HEK293 (cell line): ENCODE measurements at regions not wholly inside any gene's neighbourhood (a gene's known extent, or its start where the extent isn't known, plus 50 kb on each side); places are given as distances from the start of the nearest gene placed in this dataset.

Experiments
- CTCF ChIA-PET: fragments of 350-600 bp; formaldehyde crosslinking; extraction: SDS; loops from one replicate; lab custom pipeline; 2021; ENCODE audit warnings: antibody characterized with exemption; lab: Yijun Ruan, JAX
- POLR2A ChIA-PET: fragments of 300-600 bp; formaldehyde crosslinking; extraction: SDS; loops from one replicate; lab custom pipeline; 2020; ENCODE audit warnings: antibody characterized with exemption, inconsistent platforms; lab: Yijun Ruan, JAX
- H3K27ac ChIP-seq: fragments of 200-500 bp; sonication (Bioruptor generic); 2 replicates; pipeline ENCODE4 v1.5.1; 2014; ENCODE audit warnings: low read depth, low read length, control low read depth, inconsistent platforms; ENCODE audit errors: extremely low read depth
- H3K36me3 ChIP-seq, 2 experiments: fragments of 200-500 bp in 1 of 2; sonication (Bioruptor generic) in 1 of 2; 1 replicate in 1 of 2; 2 replicates in 1 of 2; pipeline ENCODE4 v1.5.1; 2014 to 2017; ENCODE audit warnings: inconsistent platforms in 2 of 2, low read length in 2 of 2; ENCODE audit not compliant: control insufficient read depth in 2 of 2, insufficient read depth in 1 of 2
- H3K4me1 ChIP-seq: fragments of 200-500 bp; sonication (Bioruptor generic); 2 replicates; pipeline ENCODE4 v1.5.1; 2014; ENCODE audit warnings: mild to moderate bottlenecking, low read length, inconsistent platforms; ENCODE audit not compliant: control insufficient read depth, insufficient read depth
- H3K4me3 ChIP-seq: 2 replicates; pipeline ENCODE4 v1.5.1; 2011; ENCODE audit warnings: low read depth, mild to moderate bottlenecking, control low read depth, low read length, moderate library complexity
- H3K9me3 ChIP-seq: fragments of 200-500 bp; sonication (Bioruptor generic); 2 replicates; pipeline ENCODE4 v1.5.1; 2014; ENCODE audit warnings: low read depth, low read length, inconsistent platforms; ENCODE audit not compliant: control insufficient read depth, insufficient read depth
- BCL11B ChIP-seq: fragments of 450-650 bp; formaldehyde crosslinking; IDR thresholded peaks from 2 replicates; pipeline ENCODE4 v1.5.1; 2016; ENCODE audit warnings: low read depth, missing biosample characterization, missing genetic modification characterization
- GFI1B ChIP-seq: fragments of 450-650 bp; formaldehyde crosslinking; IDR thresholded peaks from 2 replicates; pipeline ENCODE4 v1.5.1; 2016; ENCODE audit warnings: missing biosample characterization, missing genetic modification characterization
- GLI2 ChIP-seq: fragments of 450-650 bp; formaldehyde crosslinking; IDR thresholded peaks from 2 replicates; pipeline ENCODE4; 2017; ENCODE audit warnings: missing biosample characterization, missing genetic modification characterization, low read depth, borderline replicate concordance
- GLI4 ChIP-seq: fragments of 450-650 bp; formaldehyde crosslinking; IDR thresholded peaks from 2 replicates; pipeline ENCODE4 v1.5.1; 2016; ENCODE audit warnings: missing biosample characterization, missing genetic modification characterization
- GLIS1 ChIP-seq: fragments of 450-650 bp; formaldehyde crosslinking; IDR thresholded peaks from 2 replicates; pipeline ENCODE4 v1.5.1; 2016; ENCODE audit warnings: missing biosample characterization, missing genetic modification characterization
- HOXA7 ChIP-seq: sonication (generic); formaldehyde crosslinking; IDR thresholded peaks from 2 replicates; pipeline ENCODE4 v1.8.1; 2022; ENCODE audit warnings: missing genetic modification reagents, borderline replicate concordance
- RBAK ChIP-seq: fragments of 450-650 bp; formaldehyde crosslinking; IDR thresholded peaks from 2 replicates; pipeline ENCODE4 v1.5.1; 2016; ENCODE audit warnings: missing biosample characterization, missing genetic modification characterization
- SP3 ChIP-seq: fragments of 450-650 bp; formaldehyde crosslinking; IDR thresholded peaks from 2 replicates; pipeline ENCODE4 v1.5.1; 2016; ENCODE audit warnings: missing biosample characterization, missing genetic modification characterization
- SP7 ChIP-seq: fragments of 450-650 bp; formaldehyde crosslinking; IDR thresholded peaks from 2 replicates; pipeline ENCODE4 v1.5.1; 2016; ENCODE audit warnings: missing biosample characterization, missing genetic modification characterization
- WT1 ChIP-seq: fragments of 450-650 bp; formaldehyde crosslinking; IDR thresholded peaks from 2 replicates; pipeline ENCODE4 v1.5.1; 2016; ENCODE audit warnings: missing biosample characterization, missing genetic modification characterization
- ZNF121 ChIP-seq: fragments of 450-650 bp; formaldehyde crosslinking; IDR thresholded peaks from 2 replicates; pipeline ENCODE4 v1.5.1; 2016; ENCODE audit warnings: missing biosample characterization, missing genetic modification characterization
- ZNF132 ChIP-seq: fragments of 450-650 bp; formaldehyde crosslinking; IDR thresholded peaks from 2 replicates; pipeline ENCODE4 v1.5.1; 2017; ENCODE audit warnings: missing biosample characterization, missing genetic modification characterization, borderline replicate concordance
- ZNF140 ChIP-seq: fragments of 450-650 bp; formaldehyde crosslinking; IDR thresholded peaks from 2 replicates; pipeline ENCODE4 v1.5.1; 2016; ENCODE audit warnings: missing biosample characterization, missing genetic modification characterization
- ZNF155 ChIP-seq: fragments of 450-650 bp; formaldehyde crosslinking; IDR thresholded peaks from 2 replicates; pipeline ENCODE4 v1.5.1; 2016; ENCODE audit warnings: missing biosample characterization, missing genetic modification characterization
- ZNF274 ChIP-seq, 2 experiments: fragments of 200-500 bp in 1 of 2; fragments of 450-650 bp in 1 of 2; sonication (Bioruptor generic) in 1 of 2; formaldehyde crosslinking in 1 of 2; IDR thresholded peaks; 2 replicates each; pipeline versions ENCODE4 v1.5.1 to v1.6.1; 2014 to 2016; ENCODE audit warnings: borderline replicate concordance in 1 of 2, inconsistent platforms in 1 of 2, low read length in 1 of 2, missing biosample characterization in 1 of 2, missing genetic modification characterization in 1 of 2
- ZNF426 ChIP-seq: fragments of 450-650 bp; formaldehyde crosslinking; IDR thresholded peaks from 2 replicates; pipeline ENCODE4 v1.5.1; 2017; ENCODE audit warnings: missing biosample characterization, missing genetic modification characterization, mild to moderate bottlenecking, inconsistent platforms, moderate library complexity
- ZNF48 ChIP-seq: fragments of 450-650 bp; formaldehyde crosslinking; IDR thresholded peaks from 2 replicates; pipeline ENCODE4 v1.5.1; 2016; ENCODE audit warnings: missing biosample characterization, missing genetic modification characterization
- ZNF501 ChIP-seq: fragments of 450-650 bp; formaldehyde crosslinking; IDR thresholded peaks from 2 replicates; pipeline ENCODE4 v1.5.1; 2016; ENCODE audit warnings: missing biosample characterization, missing genetic modification characterization
- ZNF658 ChIP-seq: fragments of 450-650 bp; formaldehyde crosslinking; IDR thresholded peaks from 2 replicates; pipeline ENCODE4; 2016; ENCODE audit warnings: missing biosample characterization, missing genetic modification characterization
- ZNF777 ChIP-seq: fragments of 450-650 bp; formaldehyde crosslinking; IDR thresholded peaks from 2 replicates; pipeline ENCODE4 v1.5.1; 2017; ENCODE audit warnings: missing biosample characterization, missing genetic modification characterization, borderline replicate concordance
- ZSCAN5A ChIP-seq: fragments of 450-650 bp; formaldehyde crosslinking; IDR thresholded peaks from 2 replicates; pipeline ENCODE4 v1.5.1; 2016; ENCODE audit warnings: missing biosample characterization, missing genetic modification characterization
- TF ChIP-seq, protein P1 (sequence below): fragments of 450-650 bp; formaldehyde crosslinking; IDR thresholded peaks from 2 replicates; pipeline ENCODE4 v1.5.1; 2016; ENCODE audit warnings: missing biosample characterization, missing genetic modification characterization, low read depth

GRCh38 chr6:131366223-131366622 is 206.8 kb upstream of the ARG1 start:
- POLR2A ChIA-PET, result no interaction called here
- CTCF ChIA-PET, result no interaction called here
- H3K36me3 ChIP-seq, result no peaks in the 10 kb centered on the region

GRCh38 chr6:131367206-131367873 is 205.7 kb upstream of the ARG1 start:
- Histone ChIP-seq H3K27ac (no peak overlapping the region), H3K9me3 (no peaks in the 10 kb centered on the region), H3K4me3 (no peak overlapping the region), H3K36me3 (no peaks in the 10 kb centered on the region), H3K4me1 (no peaks in the 10 kb centered on the region)
- POLR2A ChIA-PET, result no interaction called here
- TF ChIP-seq GFI1B (tag by site-specific recombination) (no peak), SP3 (tag by site-specific recombination) (no peak), ZNF501 (tag by site-specific recombination) (no peak), GLI4 (tag by site-specific recombination) (no peak), BCL11B (no peak), GLI2 (tag by site-specific recombination) (no peak), ZNF658 (tag by site-specific recombination) (no peak), ZNF155 (no peak), ZNF48 (tag by site-specific recombination) (no peak), WT1 (no peak), ZNF132 (tag by site-specific recombination) (no peak), RBAK (tag by site-specific recombination) (no peak), ZNF777 (no peak), ZNF274 (IDR thresholded peaks at IDR 0.05; ENCODE audit: low read length) (no peak), ZNF274 (tag by site-specific recombination; IDR thresholded peaks at IDR 0.05; ENCODE audit: borderline replicate concordance) (no peak)
- TF ChIP-seq, protein P1, sequence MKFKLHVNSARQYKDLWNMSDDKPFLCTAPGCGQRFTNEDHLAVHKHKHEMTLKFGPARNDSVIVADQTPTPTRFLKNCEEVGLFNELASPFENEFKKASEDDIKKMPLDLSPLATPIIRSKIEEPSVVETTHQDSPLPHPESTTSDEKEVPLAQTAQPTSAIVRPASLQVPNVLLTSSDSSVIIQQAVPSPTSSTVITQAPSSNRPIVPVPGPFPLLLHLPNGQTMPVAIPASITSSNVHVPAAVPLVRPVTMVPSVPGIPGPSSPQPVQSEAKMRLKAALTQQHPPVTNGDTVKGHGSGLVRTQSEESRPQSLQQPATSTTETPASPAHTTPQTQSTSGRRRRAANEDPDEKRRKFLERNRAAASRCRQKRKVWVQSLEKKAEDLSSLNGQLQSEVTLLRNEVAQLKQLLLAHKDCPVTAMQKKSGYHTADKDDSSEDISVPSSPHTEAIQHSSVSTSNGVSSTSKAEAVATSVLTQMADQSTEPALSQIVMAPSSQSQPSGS, result no peak
- CTCF ChIA-PET, result no interaction called here

More at GRCh38 chr6:131366223-131366622, 206.8 kb upstream of the ARG1 start:
- Histone ChIP-seq H3K4me3 (no peak overlapping the region), H3K9me3 (no peaks in the 10 kb centered on the region), H3K27ac (no peak overlapping the region), H3K4me1 (no peaks in the 10 kb centered on the region)
- TF ChIP-seq GLIS1 (tag by site-specific recombination) (no peak), ZNF140 (tag by site-specific recombination) (no peak), ZNF121 (tag by site-specific recombination) (no peak)

- Histone ChIP-seq H3K4me3 (no peak overlapping the region), H3K27ac (no peak overlapping the region), H3K9me3 (no peaks in the 10 kb centered on the region), H3K4me1 (no peaks in the 10 kb centered on the region), H3K36me3 (no peaks in the 10 kb centered on the region)
- CTCF ChIA-PET, result no interaction called here
- POLR2A ChIA-PET, result no interaction called here
- TF ChIP-seq ZNF426 (tag by site-specific recombination), result no peak
- TF ChIP-seq SP7 (tag by site-specific recombination), result no peak
- TF ChIP-seq HOXA7, result no peak
- TF ChIP-seq ZSCAN5A, result no peak
Measured at GRCh38 chr6:131368198-131368911, 204.7 kb upstream of the ARG1 start.
